Activated CD4-positive, alpha-beta T cell treated with anti-CD3 and anti-CD28 coated beads, Interleukin-2, Interleukin-6, amounts not matched to agents 100 ng/mL and 50 ng/mL, durations not matched to agents 16 hours and 8 hours (primary cell): ENCODE measurements at regions not wholly inside any gene's neighbourhood (a gene's known extent, or its start where the extent isn't known, plus 50 kb on each side); places are given as distances from the start of the nearest gene placed in this dataset.

ENCODE experiments used
- DNase-seq: peaks from one replicate; pipeline ENCODE4 v3.0.0-alpha.2; 2020

DNA sequence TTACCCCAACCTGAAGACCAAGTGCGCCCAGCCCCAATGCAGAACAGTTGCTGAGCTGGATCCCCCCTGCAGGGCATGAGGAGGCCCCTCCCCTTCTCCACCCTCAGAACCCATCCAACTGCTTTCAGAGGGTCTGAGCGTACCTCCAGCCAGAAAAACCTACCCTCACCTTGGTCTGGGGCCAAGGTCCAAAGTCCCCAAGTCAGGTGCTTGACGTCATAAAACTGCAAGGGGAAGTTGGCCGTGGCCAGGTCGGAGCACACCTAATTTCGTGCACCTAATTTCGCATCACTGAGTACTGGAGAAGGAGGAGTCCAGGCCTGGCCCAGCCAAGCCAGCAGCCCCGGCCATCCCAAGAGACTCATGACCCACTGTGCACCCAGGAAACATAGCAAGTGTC lies 289.8 kb downstream of the CTTN start:
- no peak for DNase-seq

DNA sequence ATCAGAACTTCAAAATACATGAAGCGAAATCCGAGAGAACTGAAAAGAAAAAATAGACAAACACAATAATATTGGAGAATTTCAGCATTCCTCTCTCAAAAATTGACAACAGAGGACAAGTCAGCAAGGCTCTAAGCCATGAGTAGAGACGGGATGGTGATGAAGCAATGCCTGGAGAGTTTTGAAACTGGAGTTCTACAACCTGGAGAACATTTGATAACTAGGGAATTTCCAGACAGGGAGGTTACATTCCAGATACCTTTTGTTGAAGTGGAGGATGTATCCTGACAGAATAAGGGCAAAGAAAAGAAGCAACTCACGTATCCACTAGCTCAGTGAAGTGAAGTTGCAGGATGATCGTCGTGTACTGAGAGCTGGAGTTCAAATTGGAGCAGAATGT lies 291.4 kb downstream of the CTTN start:
- DNase-seq: no peak

DNA sequence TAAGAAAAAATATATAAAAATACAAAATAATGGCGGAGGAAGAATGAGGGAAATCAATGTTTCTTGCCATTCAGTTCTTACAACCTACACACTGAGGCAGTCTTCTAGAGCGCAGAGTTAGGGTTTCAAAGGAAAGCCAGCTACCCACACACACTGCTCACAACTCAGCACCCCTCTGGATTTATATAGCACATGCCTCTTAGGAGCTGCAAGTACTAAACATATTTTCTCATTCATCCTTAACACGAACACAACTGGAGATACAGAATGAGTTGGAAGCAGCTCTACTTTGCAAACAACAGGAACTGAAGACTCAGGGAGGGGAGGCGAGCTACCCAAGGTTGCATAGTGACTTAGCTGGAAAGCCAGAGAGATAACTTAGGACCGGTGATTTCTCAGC lies 293.8 kb downstream of the CTTN start:
- DNase-seq: no peak

DNA sequence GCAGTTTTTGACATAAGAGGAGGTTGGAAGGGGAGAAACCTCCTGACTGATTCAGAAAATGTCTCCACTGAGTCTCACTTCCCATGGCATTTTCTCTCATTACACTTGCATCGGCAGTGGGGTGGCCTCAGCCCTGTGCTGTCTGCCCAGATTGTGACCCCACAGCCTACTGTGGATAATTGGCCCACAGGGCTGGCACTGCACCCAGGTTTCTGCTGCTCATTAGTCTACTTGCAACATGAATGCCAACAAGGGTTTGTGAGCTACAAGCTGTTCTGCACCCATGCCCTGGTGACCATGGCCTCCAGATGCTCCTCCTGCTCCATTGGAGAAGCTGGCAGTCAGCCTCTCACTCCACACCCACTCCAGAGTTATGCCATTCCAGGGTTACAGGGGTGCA lies 296.0 kb downstream of the CTTN start:
- DNase-seq: no peak

DNA sequence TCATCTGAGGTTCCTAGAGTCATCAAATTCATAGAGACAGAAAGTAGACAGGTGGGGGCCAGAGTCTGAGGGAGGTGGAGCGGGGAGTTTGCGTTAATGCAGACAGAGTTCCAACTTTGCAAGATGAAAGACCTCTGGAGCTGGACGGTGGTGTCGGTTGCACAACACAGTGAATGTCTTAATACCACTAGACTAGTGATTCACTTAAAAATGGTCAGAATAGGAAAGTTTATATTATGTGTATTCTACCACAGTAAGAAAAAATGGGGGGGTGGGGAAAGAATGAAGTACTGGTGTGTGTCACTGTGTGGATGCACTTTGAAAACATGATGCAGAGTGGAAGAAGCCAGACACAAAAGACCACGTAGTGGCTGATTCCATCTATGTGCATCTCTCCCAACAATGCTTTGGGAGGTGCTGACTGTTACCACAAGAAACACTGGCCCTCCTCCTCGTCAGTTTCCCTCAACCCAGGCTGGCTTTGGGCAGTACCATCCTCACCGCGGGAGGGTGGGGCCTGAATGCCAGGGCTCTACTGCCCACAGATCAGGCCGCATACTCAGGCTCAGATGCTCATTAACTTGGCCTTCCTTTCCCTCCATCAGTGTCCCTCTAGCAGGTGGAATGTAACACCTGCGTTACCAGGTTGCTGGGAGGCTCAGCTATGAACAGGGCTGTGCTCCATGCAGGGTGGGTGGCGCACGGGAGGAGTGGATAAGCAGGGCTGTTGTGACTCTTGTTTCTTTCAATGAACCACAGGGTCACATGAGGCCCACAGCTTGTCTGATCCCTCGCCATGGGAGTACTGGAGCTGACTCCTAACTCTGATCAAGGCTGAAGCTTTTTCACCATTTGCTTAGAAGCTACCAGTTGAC lies 297.0 kb downstream of the CTTN start:
- no peak for DNase-seq

DNA sequence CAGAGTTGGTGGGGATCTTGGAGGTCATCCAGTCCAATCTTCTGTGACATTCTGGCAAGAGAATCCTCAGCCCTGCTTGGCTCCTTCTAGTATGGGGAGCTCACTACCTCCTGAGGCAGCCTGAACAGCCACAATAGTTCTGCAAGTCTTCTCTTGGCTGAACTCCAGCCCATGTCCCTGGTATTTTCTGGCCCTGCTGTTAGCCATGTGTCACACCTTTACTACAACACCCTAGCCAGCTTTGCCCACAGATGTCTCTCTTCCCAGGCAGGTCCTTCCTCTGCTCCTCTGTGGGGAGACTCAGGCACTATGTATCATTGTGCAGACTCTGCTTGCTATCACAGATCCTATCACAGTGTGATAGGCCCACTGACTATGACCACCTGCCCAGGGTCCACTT lies 297.7 kb downstream of the CTTN start:
- DNase-seq: no peak

DNA sequence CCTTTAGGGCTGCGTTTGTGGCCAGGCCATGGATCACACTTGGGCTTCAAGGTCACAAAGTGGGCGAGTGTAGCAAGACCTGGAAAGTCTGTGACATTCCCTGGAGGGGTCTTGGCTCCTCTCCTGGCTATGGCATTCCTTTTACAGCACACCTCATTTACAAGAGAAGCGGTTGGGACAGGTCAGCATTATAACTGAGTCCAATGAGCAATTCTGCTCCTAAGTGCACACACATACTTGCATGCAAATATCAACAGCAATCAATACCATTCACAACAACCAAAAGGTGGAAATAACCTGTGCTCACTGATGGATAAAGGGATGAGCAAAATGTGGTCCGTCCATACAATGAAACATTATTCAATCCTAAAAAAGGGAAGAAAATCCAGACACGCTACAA lies 298.2 kb downstream of the CTTN start:
- DNase-seq: no peak

DNA sequence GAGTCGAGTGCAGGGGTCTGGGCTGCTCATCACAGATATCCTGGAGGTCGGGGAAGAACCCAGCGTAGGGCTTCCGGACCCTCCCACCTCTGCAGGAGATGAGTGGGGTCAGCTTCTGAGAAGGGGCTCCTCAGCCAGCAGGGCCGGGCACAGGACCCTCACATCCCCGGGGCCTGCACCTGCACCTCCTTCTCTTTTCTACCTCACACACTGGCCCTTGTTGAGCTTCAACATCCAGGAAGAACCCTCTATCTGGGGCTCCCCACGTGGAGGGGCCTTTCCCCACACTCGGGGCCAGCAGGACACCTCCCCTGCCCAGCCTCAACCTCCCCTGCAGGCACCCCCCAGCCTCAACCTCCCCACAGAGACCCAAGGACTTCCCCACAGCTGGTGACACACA lies 299.4 kb downstream of the CTTN start:
- no peak for DNase-seq

DNA sequence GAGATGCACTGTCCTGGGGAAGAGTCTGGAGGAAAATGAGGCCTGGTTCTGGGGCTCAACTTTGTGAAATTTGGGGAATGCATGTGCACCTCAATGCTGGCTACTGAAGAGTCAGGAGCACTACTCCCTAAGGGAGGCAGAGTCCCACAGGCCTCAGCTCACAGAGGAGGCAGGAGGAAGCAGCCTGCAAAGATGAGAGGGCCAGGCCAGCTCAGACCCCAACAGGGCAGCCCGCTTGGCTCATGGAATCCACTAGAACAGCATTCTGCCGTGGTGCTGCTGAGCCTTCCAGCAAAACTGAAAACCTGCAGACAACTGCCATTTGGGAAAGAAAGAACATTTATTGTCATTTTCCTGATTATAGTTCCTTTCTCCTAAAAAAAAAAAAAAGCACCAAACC lies 300.5 kb downstream of the CTTN start:
- DNase-seq: no peak

DNA sequence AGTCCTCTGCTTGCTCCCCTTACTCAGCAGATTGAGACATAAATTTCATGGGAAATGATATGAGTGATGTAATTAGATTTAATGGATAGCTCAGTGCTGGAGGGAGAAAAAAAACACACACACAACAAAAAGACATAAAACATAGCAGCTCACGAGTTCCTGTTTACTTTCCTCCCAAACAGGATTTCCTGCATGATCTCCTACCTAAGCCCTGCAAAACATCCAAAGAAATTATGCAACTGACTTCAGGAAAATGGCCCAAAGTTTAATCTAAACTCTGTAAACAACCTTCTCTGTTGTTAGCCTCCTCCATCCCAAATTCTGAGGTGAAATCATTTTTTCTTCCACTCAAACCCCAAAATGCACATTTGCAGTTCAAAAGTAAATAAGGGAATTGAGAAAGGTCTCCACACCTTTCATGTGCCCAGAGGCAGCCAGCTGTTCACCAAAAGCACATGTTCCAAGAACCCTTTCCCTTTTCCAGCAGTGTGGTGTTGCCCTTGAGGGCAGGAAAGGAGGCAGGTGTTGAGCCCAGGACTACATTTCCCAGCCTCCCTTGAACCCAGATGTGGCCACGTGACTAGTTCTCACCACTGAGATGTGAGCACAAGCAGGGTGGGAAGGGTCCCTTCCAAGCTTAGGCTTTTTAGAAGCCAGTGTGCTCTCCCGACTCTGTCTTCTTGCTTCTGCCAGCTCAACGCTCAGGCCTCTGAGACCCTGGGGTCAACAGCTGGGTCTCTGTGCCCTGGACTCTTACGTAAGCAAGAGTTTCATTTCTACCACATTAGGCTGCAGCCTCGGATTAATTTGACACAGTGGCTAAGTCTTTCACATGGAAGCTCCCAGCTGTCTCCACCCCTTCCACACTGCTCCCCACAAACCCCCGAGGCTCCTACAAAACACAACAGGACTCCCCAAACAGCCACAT lies 301.2 kb downstream of the CTTN start:
- no peak for DNase-seq

DNA sequence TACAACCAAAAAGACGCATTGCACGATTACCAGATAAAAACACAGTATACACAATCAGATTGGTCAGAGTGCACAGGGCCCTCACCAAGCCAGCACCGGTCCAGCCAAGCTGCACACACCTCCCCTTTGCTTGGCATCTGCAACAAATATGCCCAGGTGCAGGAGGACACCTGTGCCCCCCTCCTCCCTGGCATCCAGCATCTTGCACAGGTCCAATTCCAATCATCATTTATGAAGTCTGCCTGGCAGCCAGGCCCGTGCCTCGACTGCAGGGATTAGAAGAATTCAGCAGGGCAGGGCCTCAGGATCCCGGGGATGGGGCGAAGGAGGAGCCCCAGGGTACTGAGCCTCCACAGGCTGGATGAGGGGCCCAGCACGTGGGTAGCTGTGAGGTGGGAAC lies 302.1 kb downstream of the CTTN start:
- no peak for DNase-seq

DNA sequence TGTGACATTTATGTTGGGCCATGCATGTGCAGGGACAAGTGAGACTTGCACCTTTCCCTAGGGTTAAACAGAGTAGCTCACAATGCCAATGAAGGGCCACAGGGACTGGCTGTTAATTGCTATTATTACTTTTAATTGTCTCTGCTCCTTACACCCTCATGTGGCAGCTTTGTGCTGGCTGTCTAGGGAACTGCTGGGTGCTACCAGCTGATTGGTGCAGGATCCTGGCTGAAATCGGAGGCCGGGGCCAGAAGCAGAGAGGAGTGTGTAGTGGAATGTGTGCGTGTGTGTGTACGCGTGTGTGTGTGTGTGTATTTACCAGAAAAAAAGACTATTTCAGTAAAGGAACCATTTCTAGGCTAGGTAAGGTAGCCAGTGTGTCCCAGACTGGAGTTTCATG lies 302.5 kb downstream of the CTTN start:
- no peak for DNase-seq

DNA sequence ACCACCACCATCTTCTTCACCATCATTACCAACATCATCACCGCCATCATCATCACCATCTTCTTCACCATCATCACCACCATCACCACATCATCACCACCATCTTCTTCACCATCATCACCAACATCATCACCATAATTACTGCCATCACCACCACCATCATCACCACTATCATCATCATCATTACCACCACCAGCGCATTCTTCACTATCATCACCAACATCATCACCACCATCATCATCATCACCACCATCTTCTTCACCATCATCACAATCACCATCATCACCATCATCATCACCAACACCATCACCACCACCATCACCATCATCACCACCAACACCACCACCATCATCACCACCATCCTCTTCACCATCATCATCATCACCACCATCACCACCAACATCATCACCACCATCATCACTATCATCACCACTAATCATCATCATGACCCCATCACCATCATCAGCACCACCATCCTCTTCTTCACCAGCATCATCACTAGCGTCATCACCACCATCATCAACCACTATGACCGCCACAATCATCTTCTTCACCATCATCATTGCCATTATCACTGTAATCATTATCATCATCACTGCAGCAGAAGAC lies 303.8 kb downstream of the CTTN start:
- no peak for DNase-seq

DNA sequence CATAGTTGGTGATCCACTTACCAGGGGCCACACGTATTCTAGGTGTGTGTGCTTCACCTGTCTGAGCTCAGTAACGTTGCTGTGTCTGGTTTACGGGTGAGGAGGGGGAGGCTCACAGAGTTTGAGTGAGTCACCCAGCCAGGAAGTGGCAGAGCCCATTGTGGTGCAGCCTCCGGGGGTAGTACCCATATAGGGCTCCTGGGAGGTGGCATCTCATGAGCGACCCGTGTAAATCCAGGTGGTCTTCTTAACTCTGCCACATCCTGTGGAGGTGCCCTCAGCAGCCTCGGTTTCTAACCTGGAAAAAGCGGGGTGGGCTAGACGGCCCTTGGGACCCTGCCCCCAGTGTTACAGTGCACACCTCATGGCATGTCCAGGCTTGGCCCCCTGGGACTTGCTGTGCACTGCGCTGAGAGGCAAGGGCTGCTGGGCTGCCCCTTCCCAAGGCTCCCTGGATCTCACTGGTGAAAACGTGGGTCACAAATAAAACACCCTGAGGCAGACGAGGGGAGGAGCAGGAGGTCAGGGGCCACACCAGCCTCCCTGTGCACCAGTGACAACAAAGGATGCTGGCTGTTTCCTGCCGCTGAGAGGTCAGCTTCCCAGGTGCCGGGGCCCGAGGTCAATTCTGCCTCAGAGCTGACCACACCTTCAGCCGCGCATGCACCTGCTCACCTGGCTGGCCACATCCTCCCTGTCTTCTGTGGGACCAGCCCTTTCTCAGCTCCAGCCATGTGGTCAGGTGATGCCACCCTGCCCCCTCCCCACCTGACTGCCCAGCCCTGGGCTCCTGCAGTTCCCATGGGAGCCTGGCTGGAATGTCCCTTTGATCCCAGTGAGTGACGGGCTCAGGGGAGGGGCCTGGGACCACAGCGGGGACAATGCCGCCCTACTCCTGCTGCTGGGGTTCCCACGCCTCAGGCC lies 305.1 kb downstream of the CTTN start:
- no peak for DNase-seq

DNA sequence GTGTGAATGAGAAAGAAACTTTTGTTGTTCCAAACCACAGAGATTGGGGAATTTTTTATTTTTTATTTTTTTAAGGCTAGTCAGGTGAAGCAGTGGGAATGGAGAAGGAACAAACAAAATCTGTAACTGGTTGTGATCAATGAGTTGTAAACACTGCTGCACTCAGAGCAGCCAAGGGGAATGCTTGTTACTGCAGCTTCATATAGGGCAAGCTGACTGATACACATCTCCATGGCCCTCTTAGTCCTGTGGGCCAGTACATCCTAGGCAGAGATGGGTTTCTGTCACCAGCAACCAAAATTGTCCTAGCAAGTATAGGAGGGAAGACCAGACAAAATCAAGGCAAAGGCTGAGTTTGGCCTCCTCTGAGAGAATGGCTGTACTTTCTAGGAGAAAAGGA lies 306.8 kb downstream of the CTTN start:
- no peak for DNase-seq

DNA sequence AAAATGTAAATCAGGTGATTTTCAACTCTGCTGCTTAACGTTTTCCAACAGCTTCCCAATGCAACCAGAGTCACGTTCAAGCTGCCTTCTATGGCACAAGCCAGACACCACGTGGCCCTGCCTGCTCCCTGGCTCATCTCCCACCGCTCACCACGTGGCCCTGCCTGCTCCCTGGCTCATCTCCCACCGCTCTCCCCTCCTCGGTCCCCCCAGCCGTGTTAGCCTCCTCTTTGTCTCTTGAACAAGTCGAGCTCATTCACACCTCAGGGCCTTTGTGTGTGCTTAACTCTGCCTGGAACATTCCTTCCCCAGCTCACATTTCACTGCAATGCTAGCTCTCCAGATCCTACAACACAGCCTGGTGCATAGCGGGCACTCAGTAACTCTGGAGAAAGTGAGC lies 307.6 kb downstream of the CTTN start:
- no peak for DNase-seq

DNA sequence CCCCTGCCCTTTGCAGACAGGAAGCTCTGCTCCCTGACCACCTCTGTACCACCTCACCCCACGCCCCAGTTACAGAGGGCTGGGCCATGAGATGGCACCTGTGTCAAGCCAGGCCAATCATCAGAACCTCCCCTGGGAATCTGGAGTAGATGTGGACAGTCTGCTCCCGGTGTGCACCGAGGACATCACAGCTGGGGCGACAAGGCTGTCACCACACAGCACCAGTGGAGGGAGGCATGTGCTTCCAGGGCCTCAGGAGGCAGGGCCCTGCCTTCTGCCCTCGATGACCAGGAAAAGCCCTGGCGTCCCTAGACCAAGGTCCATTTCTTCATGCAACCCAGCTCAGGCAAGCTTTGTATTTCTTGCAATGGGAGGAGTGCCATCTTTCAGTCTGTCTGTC lies 309.5 kb downstream of the CTTN start:
- no peak for DNase-seq

DNA sequence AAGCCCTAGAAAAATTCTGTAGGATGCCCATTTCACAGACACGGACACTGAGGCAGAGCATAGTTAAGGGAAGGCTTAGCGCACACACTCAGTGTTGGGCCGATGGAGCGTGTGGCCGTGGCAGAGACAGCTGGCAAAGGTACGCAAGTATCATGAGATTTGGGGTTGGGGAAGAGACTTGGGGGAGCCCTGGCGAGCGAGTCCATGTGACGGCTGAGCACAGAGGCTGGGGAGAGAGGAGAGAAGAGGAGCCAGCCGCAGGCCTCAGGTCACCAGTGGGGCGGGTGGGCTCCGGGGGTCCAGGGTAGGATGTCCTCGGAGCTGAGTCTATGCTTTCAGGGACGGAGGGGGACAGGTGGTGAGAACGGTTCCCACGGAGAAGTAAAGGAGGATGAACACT lies 311.3 kb downstream of the CTTN start:
- no peak for DNase-seq

DNA sequence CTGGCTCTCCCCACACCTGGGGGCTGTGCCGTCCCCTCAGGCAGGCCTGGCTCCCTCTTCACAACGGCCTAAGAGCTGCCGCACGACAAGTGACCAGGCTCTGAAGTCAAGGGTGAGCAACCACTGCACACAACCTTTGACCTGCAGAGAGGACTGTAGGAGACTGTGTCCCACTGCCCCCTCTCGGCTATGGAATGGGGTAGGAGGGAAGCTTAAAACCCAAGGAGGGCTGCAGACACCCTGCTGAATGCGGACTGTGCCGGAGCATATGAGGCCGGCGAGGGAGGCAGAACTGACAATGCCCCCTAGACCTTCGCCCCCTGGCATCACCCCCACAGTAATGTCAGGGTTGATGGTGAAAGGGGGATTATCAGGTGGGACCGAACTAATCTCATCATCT lies 311.9 kb downstream of the CTTN start:
- DNase-seq: no peak

DNA sequence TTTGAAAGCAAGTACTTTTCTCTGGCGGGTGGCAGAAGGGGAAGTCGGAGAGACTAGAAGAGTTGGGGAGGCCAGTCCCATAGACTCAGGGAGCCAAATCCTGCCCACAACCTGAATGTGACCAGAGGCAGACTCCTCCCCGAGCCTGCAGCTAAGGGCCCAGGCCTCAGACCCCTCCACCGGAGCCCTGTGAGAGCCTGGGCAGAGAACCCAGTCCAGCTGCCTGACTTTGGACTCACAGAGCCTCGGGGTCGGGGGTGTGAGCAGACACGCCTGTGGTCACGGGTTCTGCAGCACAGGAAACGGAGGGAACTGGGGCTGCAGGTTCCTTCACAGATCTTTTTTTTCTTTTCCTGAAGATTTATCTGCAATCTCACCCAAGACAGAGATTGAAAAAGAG lies 312.3 kb downstream of the CTTN start:
- no peak for DNase-seq

DNA sequence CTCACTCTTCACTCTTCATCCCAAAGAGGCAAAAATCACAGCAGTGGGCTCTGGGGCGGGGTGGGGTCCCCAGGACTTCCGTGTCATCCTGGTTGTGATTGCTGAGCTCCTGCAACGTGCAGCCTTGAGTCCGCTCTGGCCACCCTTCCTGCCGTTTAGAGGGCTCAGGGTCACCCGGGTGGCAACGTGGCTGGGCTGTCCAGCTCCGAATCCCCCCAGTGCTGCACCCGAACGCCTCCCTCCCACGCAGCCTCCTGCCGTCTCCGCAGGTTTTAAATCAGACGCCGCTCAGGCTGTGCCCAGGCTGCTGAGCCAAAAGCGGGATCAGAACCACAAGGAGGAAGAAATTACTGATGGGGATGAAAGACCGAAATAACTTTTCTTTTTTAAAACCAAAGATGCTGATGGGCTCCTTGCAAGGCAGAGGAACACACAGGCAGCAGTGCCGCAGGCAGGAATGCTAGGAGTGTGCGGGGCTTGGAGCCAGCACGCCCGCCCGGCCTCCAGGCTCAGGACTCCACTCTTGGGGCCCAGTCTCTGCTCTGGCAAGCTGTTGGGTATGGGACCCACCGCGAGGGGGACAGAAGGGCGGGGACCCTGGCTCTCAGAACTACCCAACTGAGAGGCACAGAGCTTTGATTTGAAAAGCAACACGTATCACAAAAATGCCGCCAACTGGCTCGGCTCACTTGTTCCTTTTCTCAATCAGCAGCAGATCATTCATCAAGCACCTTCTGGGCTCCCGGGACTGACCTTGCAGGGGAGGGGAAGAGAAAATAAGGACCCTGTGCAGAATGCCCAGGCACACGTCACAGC lies 313.0 kb downstream of the CTTN start:
- no peak for DNase-seq

DNA sequence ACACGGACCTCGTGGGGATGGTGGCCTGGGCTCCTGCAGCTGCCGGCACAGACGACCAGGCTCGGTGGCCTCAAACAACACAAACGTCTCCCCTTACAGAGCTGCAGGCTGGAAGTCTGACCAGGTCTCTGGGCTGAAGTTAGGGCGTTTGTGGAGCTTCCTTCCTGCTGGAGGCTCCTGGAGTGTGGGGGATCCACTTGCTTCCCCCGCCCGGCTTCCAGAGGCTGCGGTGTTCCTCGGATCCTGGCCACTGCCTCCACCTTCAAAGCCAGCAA lies 313.5 kb downstream of the CTTN start:
- DNase-seq: no peak
